ENCODE measurements at regions not wholly inside any gene's neighbourhood (a gene's known extent, or its start where the extent isn't known, plus 50 kb on each side); places are given as distances from the start of the nearest gene placed in this dataset.

DNA sequence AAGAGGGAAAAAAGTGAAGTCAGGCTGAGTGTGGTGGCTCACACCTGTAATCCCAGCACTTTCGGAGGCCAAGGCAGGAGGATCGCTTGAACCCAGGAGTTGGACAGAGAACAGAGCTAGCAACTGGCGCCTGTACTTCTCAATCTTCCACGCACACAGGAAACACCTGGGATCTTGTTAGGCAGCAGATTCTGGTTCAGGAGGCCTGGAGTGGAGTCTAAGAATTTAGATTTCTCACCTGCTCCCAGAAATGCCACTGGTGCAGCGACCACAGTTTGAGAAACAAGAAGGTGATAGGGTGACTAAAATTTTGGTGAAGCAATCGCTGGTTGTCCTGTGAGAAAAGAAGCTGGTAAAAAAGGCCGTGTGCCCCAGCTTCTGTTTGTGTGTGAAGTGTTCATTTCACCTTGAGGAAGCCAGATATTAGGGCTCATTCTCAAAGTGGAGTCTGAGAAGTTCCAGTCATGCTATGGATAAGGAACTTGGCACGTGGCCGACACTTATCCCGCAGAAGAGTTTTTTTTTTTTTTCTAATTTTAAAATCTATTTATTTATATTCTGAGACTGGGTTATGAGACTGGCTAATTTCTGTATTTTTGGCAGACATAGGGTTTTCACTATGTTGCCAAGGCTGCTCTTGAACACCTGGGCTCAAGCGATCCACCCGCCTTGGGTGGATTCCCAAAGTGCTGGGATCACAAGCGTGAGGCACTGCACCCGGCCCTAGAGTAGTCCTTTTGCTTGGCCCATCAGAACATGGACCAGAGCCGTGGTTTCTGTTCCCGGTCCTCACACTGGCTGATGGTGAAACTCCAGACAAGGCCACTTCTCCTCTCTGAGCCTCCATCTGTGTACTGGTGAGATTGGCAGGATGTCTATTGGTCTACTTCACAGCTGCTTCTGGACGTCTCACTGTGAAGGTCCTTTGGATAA, 324.6 kb upstream of the PROK2 start:
- DNase-seq (ENCODE audit: low spot score), result no peak

DNA sequence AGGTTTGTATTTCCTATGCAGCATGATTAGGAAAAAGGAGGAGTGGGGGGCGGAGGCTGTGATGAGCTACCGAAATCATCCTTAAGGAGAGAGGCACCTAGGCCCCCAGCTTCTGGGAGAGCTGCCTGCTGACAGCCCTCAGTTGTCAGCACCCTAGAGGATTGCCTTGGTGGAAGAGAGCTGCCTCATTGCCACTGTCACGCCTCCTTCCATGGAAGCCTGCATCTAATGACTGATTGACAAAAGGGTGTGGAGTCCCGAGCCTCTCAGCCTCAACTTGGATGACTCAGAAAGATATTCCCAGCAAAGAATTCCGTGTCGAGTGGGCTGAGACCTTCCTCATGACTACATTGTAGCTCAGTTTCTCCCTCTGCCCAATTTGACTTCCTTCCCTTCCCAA, 320.4 kb upstream of the PROK2 start:
- DNase-seq (ENCODE audit: low spot score), result no peak

DNA sequence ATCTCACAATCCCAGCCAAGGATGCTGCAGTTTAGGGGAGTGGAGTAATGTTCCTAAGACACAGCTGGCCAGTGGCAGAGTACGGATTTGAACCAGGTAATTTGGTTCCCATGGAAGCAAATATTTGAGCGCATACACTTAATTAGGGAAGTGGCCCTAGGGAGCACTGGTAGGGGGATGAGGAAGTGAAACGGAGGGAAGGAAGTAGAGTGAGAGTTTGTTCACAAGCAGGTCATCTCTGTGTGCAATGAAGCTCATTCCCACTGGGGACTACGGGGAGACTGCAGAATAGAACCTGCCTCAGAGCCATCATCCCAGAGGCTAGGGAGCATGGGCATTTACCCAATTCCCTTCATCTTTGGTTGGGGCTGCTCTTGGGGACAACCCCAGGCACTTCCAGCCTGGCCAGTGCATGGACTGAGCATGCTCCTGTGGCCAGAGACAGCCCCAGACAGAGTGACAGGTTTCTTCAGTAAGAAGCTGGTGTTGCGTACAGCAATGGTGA, 317.2 kb upstream of the PROK2 start:
- DNase-seq (ENCODE audit: low spot score), result no peak

DNA sequence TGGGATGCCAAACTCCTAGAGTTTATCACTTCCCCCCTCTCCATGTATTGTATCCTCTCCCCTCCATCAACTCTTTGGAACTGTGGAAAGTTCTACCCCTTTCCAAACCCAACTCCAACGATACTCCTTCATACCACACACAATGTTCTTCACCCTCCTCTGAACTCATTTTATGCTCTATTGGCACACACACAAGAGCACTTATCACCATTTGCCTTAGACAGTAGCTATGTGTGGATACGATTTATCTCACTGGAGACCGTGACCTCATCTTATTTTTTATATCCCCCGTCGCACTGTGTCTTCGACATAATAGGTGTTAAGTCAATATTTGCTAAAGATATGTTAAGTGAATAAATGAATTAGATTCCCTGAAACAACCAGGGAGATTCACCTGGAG, 316.5 kb upstream of the PROK2 start:
- DNase-seq (ENCODE audit: low spot score), result no peak

DNA sequence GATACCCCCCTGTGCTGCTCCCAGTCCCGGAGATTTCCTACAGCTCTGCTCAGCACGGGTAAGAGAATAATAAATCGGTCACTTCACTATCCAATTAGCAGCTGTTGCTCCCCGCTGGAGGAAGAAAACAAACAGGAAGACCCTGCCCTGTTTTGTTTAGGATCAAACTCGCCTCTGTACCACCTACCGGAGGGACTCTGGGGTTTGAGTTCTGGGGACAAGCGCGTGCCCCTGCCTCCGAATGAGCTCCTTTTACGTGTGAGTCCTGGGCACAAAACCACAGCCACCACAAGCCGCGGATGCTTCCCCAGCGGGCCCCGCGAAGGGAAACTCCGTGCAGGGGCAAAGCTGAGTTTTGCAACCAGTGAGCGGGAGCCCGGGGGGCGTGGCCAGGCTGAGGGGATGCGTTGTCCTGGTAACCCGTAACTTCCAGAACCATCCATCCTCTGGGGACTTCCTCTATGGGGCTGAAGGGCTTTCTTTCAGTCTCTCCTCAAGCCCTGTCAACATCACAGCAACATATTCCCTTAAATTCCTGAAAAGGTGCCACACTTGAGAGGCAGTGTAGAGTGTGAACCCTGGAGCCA, 315.7 kb upstream of the PROK2 start:
- DNase-seq (ENCODE audit: low spot score), result no peak

DNA sequence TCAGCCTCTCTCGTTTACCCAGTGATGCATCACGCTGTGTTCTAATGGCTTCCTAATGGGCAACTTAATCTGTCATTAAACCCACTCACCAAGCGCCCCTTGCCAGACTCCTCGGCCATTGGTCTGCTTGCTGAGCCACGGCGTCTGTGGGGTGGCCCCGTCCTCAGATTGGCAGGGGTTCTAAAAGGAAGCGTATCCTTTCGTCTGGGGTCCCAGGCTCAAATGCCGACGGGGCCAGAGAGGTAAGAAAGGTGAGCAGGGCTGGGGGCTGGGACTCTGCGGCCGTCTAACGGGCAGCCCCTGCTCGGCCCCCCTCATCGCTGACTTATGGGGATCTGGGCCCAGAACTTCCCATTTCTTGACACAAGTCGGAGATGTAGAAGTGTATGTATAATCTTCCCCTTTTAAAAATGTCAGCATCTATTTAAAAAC, 315.1 kb upstream of the PROK2 start:
- no peak for DNase-seq (ENCODE audit: low spot score)

DNA sequence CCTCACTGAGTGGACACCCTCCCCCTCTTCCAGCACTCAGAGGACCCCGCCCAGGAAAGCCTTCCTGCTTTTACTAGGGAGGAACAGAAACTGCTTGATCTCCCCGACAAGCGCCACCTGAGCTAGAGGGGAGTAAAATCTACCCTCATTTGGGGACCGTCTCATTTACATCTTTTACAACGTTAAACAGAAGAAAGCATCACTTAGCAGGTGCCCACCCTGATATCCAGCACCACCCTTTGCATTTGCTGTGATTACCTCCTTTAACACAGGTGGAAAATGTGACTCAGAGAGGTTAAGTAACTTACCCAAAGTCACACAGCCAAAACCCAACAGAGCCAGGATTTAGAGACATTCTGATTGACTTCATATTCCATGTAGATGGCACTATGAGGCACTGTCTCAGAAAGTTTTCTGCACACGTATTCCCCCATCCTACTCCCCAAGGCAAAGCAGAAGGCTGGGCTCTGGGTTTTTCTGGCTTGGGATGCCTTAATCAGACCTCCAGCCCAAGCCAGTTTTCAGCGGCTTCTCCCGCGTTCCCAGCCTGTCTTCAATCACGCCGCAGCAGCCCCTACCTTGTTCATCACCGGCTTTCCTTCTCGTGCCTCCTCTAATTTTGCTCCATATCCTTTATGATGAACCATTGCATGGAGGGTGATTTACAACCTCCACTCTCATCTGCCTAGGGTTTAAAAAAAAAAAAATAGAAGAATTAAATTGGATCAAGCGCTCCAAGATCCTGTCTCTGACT, 314.6 kb upstream of the PROK2 start:
- DNase-seq (ENCODE audit: low spot score), result no peak

DNA sequence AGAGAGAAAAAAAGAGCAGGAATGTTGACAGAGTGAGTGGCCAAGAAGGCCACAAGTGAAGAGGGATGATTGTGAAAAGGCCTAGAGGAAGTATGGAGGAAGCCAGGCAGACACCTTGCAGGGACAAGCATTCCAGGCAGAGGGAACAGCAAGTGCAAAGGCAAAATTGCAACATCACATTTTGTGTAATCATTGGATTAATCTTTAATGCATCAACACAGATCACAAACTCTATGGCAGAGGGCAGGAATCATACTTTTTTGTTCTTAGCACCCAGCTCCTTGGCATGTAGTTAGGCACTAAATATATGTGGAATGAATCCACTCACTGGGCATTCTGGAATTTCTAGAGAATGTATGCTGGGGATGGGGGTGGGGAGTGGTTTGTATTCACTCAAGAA, 312.1 kb upstream of the PROK2 start:
- DNase-seq (ENCODE audit: low spot score), result no peak

DNA sequence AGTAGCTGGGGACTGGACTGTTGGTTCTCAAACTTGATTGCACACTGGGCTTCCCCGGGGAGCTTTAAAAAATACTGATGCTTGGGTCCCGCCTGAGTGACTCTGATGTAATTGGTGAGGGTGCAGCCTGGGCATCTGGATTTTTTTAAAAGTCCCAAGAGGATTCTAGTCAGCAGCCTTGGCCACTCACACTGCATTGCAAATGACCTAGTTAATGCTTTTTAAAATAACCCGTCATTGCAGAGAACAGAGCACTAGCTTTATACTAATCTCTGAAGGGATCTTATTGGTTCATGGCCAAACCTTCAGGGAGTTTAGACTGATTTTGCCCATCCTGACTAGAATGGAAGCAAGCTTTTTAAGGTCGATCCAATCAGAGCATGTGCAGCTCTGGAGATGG, 310.6 kb upstream of the PROK2 start:
- DNase-seq (ENCODE audit: low spot score), result no peak

DNA sequence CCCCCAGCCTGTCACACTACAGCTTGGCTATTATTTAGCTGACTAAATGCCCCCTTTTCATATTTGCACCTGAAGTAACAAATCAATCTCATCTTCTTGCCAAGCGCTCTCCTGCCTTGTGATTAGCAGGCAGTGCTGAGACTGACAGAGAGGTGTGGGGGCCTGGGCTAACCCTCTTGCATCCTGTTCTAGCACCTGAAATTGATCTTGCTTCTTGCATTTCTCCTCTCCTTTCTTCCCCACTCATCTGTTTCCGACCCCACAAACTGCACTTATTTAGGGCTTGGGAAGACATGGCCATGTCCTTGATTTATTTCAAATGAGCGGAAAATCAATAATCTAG, 309.0 kb upstream of the PROK2 start:
- no peak for DNase-seq (ENCODE audit: low spot score)

DNA sequence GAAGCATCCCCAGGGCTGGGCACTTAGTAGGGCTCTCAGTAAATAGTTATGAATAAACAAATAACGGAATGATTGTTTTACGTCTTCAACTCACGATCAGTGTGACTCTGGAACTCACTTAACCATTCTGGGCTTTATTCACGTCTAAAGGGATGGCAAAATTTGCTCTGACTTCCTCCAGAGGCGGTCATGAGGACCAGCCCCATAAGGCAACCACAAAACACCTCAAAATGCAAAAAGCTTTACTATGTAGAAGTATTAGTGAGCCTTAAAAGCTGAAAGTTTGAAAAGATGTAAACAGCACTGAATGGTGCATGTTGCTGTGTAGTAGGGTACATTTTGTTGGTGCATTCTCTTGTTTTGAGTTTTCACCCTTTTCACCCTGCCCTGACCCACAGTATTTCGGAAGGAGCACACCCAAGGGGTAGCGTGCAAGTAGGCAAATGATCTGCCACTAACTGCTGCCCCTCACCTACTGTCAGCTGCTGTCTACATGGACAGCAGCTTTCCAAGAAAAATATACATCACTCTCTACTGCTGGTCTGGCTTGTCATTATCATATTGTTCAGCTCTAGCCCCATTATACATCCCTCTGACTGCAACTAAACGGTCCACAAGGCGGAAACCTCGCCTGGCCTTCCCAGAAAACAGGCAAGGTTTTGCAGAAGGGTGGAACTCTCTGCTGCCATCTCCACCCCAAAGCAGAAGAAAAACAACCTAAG, 308.5 kb upstream of the PROK2 start:
- no peak for DNase-seq (ENCODE audit: low spot score)

DNA sequence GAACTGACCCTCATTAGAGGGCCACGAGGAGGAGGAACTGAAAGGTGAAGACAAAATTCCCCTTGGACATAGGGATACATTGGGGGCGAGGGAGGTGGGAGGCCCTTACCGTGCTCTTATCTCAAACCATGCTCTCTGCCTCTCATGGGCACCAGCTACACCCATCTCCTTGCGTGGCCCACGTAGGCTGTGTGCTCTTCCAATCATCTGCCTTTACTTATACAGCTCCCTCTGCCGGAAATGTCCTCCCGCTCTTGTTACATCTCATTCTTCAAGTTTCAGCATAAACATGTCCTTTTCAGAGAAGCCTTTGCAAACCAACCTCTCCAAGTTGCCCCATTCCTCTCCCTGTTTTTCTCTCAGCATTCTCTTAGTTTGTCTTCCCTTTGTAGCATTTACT, 307.8 kb upstream of the PROK2 start:
- DNase-seq (ENCODE audit: low spot score), result no peak

DNA sequence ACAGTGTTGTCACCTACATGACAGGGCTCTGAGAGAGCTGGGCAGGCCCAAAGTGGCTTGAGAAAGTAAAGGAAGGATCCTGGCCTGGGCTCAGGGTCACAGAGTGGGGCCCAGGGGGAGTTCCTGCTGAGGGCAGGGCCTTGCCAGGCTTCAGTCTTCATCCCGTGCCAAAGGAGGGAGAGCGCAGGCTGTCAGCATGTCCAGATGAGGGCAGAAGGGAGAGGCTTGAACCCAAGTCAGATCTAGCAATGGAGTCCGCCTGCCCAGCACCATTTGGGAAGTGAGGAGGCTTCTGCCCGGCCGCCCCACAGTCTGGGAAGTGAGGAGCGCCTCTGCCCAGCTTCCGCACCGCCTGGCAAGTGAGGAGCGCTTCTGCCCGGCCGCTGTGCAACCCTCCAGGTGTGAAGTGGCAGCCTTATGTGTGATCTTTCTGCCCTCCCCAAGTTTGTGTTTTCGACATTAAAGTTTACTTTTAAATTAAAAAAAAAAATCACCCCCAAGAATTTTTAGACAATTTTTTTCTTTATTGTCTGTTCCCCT, 303.6 kb upstream of the PROK2 start:
- no peak for DNase-seq (ENCODE audit: low spot score)

DNA sequence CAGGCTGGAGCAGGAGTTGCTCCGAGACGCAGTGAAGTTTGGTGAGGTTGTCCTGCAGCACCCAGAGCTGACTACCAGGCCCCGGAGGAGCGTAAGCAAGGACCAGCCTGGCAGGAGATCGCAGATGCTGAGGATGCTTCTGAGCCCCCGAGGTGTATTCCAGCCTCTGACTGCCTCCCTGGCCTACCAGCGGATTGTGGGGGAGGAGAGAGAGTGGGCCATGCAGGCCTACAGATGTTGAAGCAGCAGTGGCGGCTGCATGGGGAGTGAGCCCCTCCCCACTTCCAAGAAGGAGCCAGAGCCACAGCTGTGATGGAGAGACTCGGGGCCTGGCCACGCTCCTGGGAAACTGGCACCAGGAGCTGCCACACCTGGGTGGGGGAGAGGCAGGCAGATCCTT, 302.5 kb upstream of the PROK2 start:
- no peak for DNase-seq (ENCODE audit: low spot score)

DNA sequence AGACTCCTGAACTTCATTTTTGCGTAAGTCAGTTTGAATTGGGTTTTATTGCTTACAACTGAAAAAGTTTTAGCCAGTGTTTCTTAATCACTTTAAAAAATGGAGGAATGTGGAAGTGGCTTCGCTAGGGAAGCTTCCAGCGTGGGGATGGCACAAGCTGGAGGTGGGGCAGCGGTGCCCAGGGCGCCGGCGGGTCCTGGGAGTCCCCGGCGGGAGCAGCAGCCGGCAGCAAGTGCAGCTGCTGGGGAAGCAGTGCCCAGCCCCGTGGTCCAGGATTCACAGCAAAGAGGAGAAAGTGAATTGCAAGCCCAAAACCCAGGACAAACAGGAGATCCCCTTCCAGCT, 301.8 kb upstream of the PROK2 start:
- DNase-seq (ENCODE audit: low spot score), result no peak

DNA sequence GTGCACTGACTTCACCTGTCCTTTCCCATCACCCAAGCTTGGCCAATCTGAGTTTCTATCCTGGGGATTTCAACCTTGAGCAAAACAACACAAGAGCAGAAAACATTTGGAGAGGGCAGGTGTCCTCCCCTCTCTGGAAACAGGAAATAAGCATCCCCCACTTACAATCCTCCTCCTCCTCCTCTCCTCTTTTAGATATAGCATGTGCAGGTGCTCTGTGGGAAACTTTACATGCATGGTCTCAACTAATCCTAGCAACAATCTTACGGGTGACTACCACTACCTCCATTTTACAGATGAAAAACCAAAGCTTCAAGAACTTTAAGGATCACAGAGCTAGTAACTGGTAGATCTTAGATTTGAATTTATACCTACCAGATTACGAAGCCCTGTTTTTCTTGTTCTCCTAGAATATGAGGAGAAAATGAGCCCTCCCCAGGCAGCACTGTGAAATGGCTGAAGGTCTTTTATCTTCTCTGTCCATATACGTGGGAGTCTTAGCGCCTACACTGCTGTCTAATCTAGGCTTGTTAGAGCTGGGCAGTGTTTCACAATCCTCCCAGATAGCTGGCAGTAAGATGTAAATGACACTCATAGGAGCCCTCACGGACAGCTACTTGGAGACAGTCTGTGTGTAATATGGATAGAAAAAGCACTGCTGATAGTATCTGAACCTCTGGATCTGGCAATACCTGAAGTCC, 301.2 kb upstream of the PROK2 start:
- no peak for DNase-seq (ENCODE audit: low spot score)

DNA sequence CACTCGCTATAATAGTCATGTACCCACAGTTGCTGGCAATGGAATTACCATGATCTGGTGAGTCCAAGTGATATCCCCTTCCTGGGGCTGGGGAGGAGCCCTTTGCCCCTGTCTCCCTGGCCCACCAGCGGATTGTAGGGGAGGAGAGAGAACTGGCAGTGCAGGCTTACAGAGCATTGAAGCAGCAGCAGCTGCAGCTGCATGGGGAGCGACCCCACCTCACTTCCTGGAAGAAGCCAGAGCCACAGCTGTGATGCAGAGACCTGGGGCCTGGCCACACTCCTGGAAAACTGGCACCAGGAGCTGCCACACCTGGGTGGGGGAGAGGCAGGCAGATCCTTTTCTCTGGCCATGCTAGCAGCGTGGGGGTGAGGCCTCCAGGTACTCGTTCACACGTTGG, 300.1 kb upstream of the PROK2 start:
- DNase-seq (ENCODE audit: low spot score), result no peak

DNA sequence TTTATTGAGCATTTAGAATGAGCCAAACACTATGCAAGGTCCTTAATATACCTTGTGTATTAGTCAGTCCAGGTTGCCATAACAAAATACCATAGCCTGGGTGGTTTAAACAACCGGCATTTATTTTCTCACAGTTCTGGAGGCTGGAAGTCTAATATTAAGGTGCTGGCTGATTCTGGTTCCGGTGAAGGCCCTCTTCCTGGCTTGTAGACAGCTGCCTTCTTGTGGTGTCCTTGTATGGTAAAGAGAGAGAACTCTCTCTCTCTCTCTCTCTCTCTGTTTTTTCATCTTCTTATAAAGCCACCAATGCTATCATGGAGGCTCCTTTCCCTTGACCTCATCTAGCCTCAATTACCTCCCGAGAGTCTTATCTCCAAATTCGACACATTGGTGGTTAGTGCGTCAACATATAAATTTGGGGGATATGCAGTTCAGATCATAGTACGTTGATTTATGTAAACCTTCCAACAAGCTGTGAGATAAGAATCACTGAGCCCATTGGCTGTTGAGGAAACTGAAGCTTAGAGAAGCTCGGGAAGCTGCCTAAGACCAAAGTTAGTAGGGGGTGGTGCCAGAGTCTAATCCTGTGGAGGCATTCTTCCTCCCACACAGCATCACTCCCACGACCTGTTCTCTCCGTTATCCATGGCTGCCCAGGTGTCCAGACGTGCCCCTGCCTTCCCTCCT, 298.0 kb upstream of the PROK2 start:
- DNase-seq (ENCODE audit: low spot score), result no peak

DNA sequence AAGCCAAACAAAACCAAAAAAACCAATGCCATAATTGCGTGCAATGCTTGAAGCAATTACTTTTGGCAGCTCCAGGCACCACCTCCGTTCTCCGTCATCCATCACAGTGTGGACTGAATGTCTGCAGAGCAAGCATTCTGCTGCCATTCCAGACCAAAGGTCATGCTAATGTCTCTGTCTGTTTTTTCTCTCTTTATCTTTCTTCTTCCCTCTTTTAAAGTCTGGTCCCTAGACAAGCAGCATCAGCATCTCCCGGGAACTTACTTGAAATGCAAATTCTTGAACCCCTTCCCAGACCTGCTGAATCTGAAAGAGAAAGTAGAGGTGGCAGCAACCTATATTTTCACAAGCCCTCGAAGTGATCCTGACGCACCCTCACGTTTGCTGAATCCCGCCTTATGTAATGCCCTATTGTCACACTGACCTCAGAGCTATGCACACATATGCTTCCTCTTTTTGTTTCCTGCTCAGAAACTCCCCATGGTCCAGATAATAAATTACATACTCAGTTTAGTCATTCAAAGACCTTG, 297.3 kb upstream of the PROK2 start:
- peak; percentile 22 for DNase-seq (ENCODE audit: low spot score)

DNA sequence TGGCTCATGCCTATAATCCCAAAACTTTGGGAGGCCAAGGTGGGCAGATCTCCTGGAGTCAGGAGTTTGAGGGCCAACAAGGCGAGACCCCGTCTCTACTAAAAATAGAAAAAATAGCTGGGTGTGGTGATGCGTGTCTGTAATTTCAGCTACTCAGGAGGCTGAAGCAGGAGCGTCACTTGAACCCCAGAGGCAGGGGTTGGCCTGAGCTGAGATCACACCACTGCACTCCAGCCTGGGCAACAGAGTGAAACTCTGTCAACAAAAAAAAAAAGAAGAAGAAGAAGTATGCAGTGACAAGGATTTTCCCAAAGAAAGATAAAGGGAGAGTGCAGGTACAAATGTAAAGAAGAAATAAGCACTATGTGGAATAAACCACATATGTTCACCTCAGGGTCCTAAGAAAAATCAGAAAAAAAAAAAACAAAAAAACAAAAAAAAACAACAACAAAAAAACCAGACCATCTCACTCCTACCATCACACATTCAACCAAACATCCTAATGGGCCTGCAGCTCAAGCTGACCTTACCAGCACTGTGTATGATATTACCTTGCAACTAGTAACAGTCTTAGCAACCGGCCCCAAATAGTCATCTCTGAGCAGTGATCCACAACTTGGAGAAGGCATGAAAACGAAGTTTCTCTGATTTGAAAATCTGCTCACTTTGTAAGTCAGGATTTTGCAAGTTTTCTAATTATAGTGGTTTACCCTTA, 296.7 kb upstream of the PROK2 start:
- DNase-seq (ENCODE audit: low spot score), result no peak

Data from HuH-7.5 (cell line).